IMR-90 (cell line): ENCODE measurements at regions not wholly inside any gene's neighbourhood (a gene's known extent, or its start where the extent isn't known, plus 50 kb on each side); places are given as distances from the start of the nearest gene placed in this dataset.

Experiments used
- ATAC-seq: fragments of 200-7000 bp; cut with Tn5 transposase; 2 replicates; pipeline ENCODE4 v1.9.1; 2020; ENCODE audit warnings: low read depth, mild to moderate bottlenecking, moderate library complexity
- BruUV-seq: library from RNA; stranded (reverse); fragments of 400-500 nt; replicated peaks from 2 replicates; lab custom pipeline; 2021; lab: Mats Ljungman, UMichigan
- CTCF ChIA-PET: fragments of 300-600 bp; formaldehyde crosslinking; extraction: SDS; loops from one replicate; lab custom pipeline; 2021; ENCODE audit warnings: antibody characterized with exemption; lab: Yijun Ruan, JAX
- POLR2A ChIA-PET: fragments of 300-600 bp; sonication (Branson Sonifier 250); formaldehyde crosslinking; loops from one replicate; lab custom pipeline; 2022; ENCODE audit warnings: antibody characterized with exemption; ENCODE audit not compliant: unreplicated experiment; lab: Charles Lee
- DNase-seq: peaks from one replicate; pipeline ENCODE4 v3.0.0; 2013
- H2AFZ ChIP-seq: replicated peaks from 2 replicates; pipeline ENCODE3; 2013; ENCODE audit warnings: low read length, mild to moderate bottlenecking; ENCODE audit not compliant: poor library complexity
- H2AK5ac ChIP-seq: 2 replicates; pipeline ENCODE4 v1.6.1; 2013; ENCODE audit warnings: low read depth, low read length, inconsistent platforms
- H2AK9ac ChIP-seq: replicated peaks from 2 replicates; pipeline ENCODE3; 2013; ENCODE audit warnings: mild to moderate bottlenecking, low read depth, low read length, moderate library complexity; ENCODE audit not compliant: poor library complexity
- H2BK120ac ChIP-seq: 2 replicates; pipeline ENCODE4 v1.6.1; 2013; ENCODE audit warnings: low read depth, low read length, inconsistent platforms
- H2BK15ac ChIP-seq: 3 replicates; pipeline ENCODE4 v1.6.1; 2013; ENCODE audit warnings: low read depth, low read length, inconsistent platforms
- H2BK20ac ChIP-seq: 2 replicates; pipeline ENCODE4 v1.6.1; 2013; ENCODE audit warnings: low read depth, mild to moderate bottlenecking, inconsistent platforms, low read length, moderate library complexity
- H2BK5ac ChIP-seq: 2 replicates; pipeline ENCODE4 v1.6.1; 2013; ENCODE audit warnings: mild to moderate bottlenecking, low read depth, low read length, inconsistent platforms; ENCODE audit not compliant: poor library complexity, severe bottlenecking
- H3K14ac ChIP-seq: replicated peaks from 2 replicates; pipeline ENCODE4 v1.6.1; 2013; ENCODE audit warnings: low read depth, low read length, inconsistent platforms
- H3K18ac ChIP-seq: 2 replicates; pipeline ENCODE4 v1.6.1; 2013; ENCODE audit warnings: low read depth, low read length, control low read depth
- H3K23ac ChIP-seq: 2 replicates; pipeline ENCODE4 v1.6.1; 2013; ENCODE audit warnings: low read depth, low read length, inconsistent platforms
- H3K27ac ChIP-seq: 2 replicates; pipeline ENCODE4 v1.5.1; 2013; ENCODE audit warnings: mild to moderate bottlenecking, control low read depth, low read length; ENCODE audit not compliant: insufficient read depth
- H3K27me3 ChIP-seq: 2 replicates; pipeline ENCODE4 v1.6.1; 2013; ENCODE audit warnings: low read length; ENCODE audit not compliant: control insufficient read depth, insufficient read depth
- H3K36me3 ChIP-seq: 2 replicates; pipeline ENCODE4 v1.6.1; 2013; ENCODE audit warnings: low read length, mixed read lengths; ENCODE audit not compliant: control insufficient read depth, insufficient read depth
- H3K4ac ChIP-seq: 2 replicates; pipeline ENCODE4 v1.6.1; 2013; ENCODE audit warnings: low read depth, low read length, inconsistent platforms
- H3K4me1 ChIP-seq: 2 replicates; pipeline ENCODE4 v1.6.1; 2013; ENCODE audit warnings: low read length, mixed read lengths; ENCODE audit not compliant: control insufficient read depth, insufficient read depth
- H3K4me2 ChIP-seq: 2 replicates; pipeline ENCODE4 v1.6.1; 2013; ENCODE audit warnings: low read depth, mild to moderate bottlenecking, control low read depth, low read length, moderate library complexity
- H3K4me3 ChIP-seq: 2 replicates; pipeline ENCODE4 v1.5.1; 2013; ENCODE audit warnings: low read depth, mild to moderate bottlenecking, control low read depth, low read length, moderate library complexity; ENCODE audit not compliant: insufficient read depth
- H3K56ac ChIP-seq: 2 replicates; pipeline ENCODE4 v1.6.1; 2013; ENCODE audit warnings: low read length, inconsistent platforms; ENCODE audit not compliant: insufficient read depth; ENCODE audit errors: extremely low read depth
- H3K79me1 ChIP-seq, 2 experiments: 2 replicates each; pipeline ENCODE4 v1.6.1; 2013; ENCODE audit warnings: low read length in 2 of 2, inconsistent platforms in 1 of 2, low read depth in 1 of 2
- H3K9ac ChIP-seq: 2 replicates; pipeline ENCODE4 v1.6.1; 2013; ENCODE audit warnings: low read depth, low read length, control low read depth
- H3K9me1 ChIP-seq: 2 replicates; pipeline ENCODE4 v1.6.1; 2013; ENCODE audit warnings: low read length, inconsistent platforms; ENCODE audit not compliant: insufficient read depth
- H3K9me3 ChIP-seq: 2 replicates; pipeline ENCODE4 v1.6.1; 2013; ENCODE audit warnings: low read length; ENCODE audit not compliant: control insufficient read depth, insufficient read depth
- H4K20me1 ChIP-seq: 2 replicates; pipeline ENCODE4 v1.6.1; 2013; ENCODE audit warnings: low read length, inconsistent platforms; ENCODE audit not compliant: insufficient read depth
- H4K5ac ChIP-seq: 2 replicates; pipeline ENCODE4 v1.6.1; 2013; ENCODE audit warnings: mild to moderate bottlenecking, low read depth, low read length, control low read depth
- H4K8ac ChIP-seq, 2 experiments: 2 replicates each; pipeline ENCODE4 v1.6.1; 2013; ENCODE audit warnings: low read depth in 2 of 2, low read length in 2 of 2, control low read depth in 1 of 2, inconsistent platforms in 1 of 2
- H4K91ac ChIP-seq: 2 replicates; pipeline ENCODE4 v1.6.1; 2013; ENCODE audit warnings: low read depth, low read length, inconsistent platforms; ENCODE audit not compliant: insufficient read depth
- FOS ChIP-seq: fragments of 150-350 bp; IDR thresholded peaks from 2 replicates; pipeline ENCODE4 v1.6.1; 2016; ENCODE audit warnings: low read depth, low read length
- MAFK ChIP-seq: IDR thresholded peaks from 2 replicates; pipeline ENCODE4 v1.6.1; 2012; ENCODE audit warnings: low read depth, low read length, improper control_type of control experiment
- RAD21 ChIP-seq: IDR thresholded peaks from 2 replicates; pipeline ENCODE4 v1.6.1; 2012; ENCODE audit warnings: low read length, improper control_type of control experiment
- SMC3 ChIP-seq: fragments of 150-350 bp; IDR thresholded peaks from 2 replicates; pipeline ENCODE4 v1.6.1; 2016; ENCODE audit warnings: low read depth, mild to moderate bottlenecking, antibody characterized with exemption, low read length, moderate library complexity
- WGBS, 2 experiments: methylation state at CpG; one replicate each; pipeline versions ENCODE4 v1.1.5 to v1.1.7; 2013; ENCODE audit warnings: missing lambda C conversion rate in 2 of 2; ENCODE audit not compliant: insufficient read length in 1 of 2; ENCODE audit errors: extremely low coverage in 2 of 2; 5-methylcytosine and 5-hydroxymethylcytosine counted together
- dilution Hi-C: fragments of 300-500 bp; cut with HindIII; formaldehyde crosslinking; loops from one replicate; pipeline ENCODE4 v1.14.3; 2018; ENCODE audit warnings: low sequenced_read_pairs; ENCODE audit not compliant: unreplicated experiment
- in situ Hi-C: fragments of 300-500 bp; cut with MboI; formaldehyde crosslinking; loops from 3 replicates; pipeline ENCODE4 v1.14.3; 2019; ENCODE audit warnings: low sequenced_read_pairs, inconsistent platforms, mixed read lengths
- intact Hi-C: fragments of 100-400 bp; cut with micrococcal nuclease; formaldehyde crosslinking; loops from 2 replicates; pipeline ENCODE4 v1.10.0; 2022

DNA sequence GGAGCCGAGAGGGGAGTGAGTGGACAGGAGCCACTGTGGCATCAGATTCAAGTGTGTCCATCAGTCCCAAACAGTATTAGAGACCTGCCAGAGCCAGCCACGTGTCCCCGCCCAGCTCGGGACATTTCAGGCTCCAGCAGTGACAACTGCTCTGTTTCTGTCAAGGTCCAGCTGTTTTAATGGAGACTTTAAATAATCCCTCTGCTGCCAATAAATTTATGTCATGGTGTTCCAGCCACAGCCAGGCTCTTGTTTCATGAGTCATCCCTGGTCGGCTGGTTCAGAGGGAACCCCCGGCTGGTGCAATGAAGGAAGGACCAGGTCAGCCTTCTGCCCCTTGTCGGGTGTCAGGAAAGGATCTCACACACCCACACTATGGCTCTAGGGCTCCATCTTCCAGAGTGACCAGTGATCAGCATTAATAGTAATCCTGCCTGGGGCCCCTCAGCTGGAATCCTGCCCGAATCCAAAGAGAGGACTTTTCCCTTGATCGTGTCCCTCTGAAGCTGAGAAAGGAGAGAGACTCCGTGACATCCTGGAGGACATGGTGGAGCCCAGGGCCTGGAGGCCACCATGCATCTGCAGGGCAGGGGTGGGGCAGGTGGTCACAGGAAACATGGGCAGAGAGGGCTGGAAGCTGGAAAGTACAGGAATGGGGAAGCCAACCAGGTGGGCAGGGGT, 197.3 kb downstream of the MATN1 start:
- dilution Hi-C loops: no loop called here
- Histone ChIP-seq H3K36me3 (no peaks in the 10 kb centered on the region), H3K4ac (no peak overlapping the region), H4K5ac (no peak overlapping the region), H4K8ac (no peak overlapping the region), H3K79me1 (no peaks in the 10 kb centered on the region), H3K27me3 (no peaks in the 10 kb centered on the region; the same call in 1 of the 2 replicates), H2AK9ac (no peak overlapping the region), H3K18ac (no peak overlapping the region), H3K4me3 (no peak overlapping the region), H3K9me1 (no peaks in the 10 kb centered on the region), H3K23ac (no peak overlapping the region), H2BK20ac (no peak overlapping the region), H2BK5ac (no peak overlapping the region), H3K9me3 (no peaks in the 10 kb centered on the region), H2BK120ac (no peak overlapping the region), H3K14ac (no peak overlapping the region), H3K27ac (no peak overlapping the region), H3K56ac (no peak overlapping the region), H3K4me1 (no peaks in the 10 kb centered on the region), H4K91ac (no peak overlapping the region), H2AFZ (no peak overlapping the region), H3K9ac (no peak overlapping the region), H4K20me1 (no peaks in the 10 kb centered on the region; the same call in 1 of the 2 replicates), H2AK5ac (no peak overlapping the region), H2BK15ac (no peak overlapping the region), H3K4me2 (no peak overlapping the region)
- no peak for TF ChIP-seq MAFK
- no peak for TF ChIP-seq RAD21
- TF ChIP-seq SMC3: no peak
- TF ChIP-seq FOS: peak; percentile 44; the same call in 1 of the 2 replicates
- intact Hi-C loops: no loop called here
- CTCF ChIA-PET: no interaction called here
- in situ Hi-C loops: no loop called here
- POLR2A ChIA-PET: no interaction called here
- BruUV-seq: no TSS peak
- 8% methylated on average over 6 of the region's 10 CpGs; no CpG with 5 or more reads in 1 of the 2 experiments for WGBS, 2 experiments
- DNase-seq: peak; percentile 44
- ATAC-seq: peak; percentile 42
